HUDEP-2 (cell line): ENCODE measurements at regions not wholly inside any gene's neighbourhood (a gene's known extent, or its start where the extent isn't known, plus 50 kb on each side); places are given as distances from the start of the nearest gene placed in this dataset.
"Not testable (repeated sequence)": the region's sequence is repeated elsewhere in the genome, so short reads cannot be mapped to it uniquely, and the experiment has no call there.

ENCODE experiments used
- DNase-seq, 76 experiments: peaks; one replicate each; lab custom pipeline; 2025; ENCODE audit not compliant: unreplicated experiment in 76 of 76; lab: John Stamatoyannopoulos, UW

DNA sequence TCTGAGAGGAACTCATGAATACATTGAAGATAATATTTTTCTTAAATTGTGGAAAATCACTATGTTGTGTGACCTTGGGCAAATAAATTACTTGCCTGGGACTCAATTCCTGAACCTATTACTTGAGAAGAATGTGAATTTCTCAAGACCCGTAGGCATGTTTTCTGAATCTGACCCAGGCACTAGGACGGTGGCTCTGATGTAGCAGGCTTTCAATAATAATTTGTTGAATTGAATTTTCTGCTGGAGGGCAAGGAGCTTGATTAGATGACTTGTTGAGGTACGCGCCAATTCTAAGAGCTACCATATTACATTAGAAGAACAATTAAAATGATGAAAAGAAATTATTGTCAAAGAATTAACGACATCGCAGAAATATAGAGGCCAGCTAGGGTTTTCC, 150.2 kb upstream of the LRRC3B start:
- DNase-seq, result no peak

DNA sequence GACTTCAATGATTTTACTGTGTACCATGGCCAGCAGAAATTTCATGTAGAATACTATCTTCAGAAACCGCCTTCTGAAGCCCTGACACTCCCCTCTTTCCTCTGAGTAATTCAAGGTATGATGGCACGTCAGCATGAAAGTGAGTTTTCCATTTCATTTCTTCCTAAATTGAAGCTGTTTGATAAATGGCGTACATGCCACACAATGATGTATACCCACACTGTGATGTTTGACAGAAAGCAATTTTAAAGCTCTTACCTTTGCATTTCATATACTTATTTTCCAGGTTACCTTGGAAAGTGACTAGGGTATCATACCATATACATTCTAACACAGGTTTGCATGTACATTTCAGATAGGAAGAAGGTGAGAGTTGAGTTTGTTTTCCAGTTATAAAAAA, 147.9 kb upstream of the LRRC3B start:
- no peak for DNase-seq

DNA sequence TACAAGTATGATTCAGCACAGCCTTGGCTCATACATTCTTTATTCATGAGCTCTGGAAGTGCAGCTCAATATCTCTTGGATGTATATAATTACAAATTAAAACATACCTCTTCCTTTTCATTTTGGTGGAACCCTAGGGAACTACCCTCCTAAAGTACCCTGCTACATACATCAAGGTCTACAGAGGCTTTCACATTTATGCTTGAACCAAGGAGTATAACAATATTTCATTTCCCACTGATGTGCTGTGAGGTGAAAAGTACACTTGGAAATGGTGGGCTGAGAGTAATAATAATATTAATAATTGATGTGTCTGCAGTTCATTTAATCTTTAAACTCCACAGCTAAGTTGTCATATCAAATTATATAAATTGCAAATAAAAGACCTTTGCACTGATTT, 142.2 kb upstream of the LRRC3B start:
- no peak for DNase-seq

DNA sequence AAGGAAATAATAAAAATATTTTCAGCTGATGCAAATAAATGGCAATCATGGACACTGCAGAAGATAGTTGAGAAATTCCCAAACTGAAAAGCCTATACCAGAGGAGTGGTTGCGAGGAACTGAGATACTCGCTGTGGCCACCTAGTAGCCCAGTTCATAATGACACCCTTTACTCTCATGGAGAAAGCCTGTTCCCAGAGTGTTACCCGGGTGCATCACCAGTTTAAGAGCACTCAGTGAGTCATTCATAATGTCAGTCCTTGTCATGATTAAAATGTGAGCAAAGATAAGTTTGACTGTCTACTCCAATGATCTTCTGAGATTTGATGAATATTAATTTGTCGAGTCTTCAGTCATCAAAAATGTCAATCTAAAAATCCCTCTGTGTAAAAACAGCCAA, 138.4 kb upstream of the LRRC3B start:
- DNase-seq, result peak in 8 of 76 experiments; percentile 0 to 23 (median 9)

DNA sequence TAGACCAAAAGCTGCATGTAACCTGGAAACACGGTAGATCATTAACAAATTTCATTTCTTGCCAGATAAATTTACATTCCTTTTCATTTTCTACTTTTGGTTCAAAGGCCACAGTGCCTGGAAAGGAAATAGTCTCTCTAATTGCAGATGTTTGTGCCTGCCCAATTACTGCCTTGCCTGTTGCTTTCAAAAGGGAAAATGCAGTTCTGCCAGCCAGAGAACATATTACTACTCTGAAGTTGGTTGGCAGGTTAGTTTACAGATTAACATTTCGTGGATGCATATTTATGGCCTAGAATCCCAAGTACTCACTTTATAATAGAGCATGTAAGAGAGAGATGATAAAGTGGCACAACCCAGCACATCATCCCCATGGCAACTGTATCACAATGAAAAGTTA, 124.3 kb upstream of the LRRC3B start:
- no peak for DNase-seq

DNA sequence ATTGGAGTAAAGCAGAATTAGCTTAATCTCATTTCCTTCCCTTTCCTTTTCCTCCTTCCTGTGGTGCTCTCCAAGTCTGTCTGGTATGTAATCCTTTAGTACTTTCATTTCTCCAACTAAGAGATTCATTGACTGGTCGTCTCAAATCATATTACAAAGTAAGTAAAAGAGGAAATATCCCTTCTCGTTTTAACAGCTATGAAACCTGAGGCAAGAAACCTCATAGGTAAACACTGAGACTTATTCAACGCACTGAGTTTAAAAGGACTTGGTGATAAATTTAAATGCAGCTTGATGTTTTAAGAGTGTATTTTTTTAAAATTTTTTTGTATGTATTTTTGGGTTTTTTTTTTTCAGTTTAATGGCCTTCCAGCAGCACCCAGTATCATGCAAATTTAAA, 117.2 kb upstream of the LRRC3B start:
- no peak for DNase-seq

DNA sequence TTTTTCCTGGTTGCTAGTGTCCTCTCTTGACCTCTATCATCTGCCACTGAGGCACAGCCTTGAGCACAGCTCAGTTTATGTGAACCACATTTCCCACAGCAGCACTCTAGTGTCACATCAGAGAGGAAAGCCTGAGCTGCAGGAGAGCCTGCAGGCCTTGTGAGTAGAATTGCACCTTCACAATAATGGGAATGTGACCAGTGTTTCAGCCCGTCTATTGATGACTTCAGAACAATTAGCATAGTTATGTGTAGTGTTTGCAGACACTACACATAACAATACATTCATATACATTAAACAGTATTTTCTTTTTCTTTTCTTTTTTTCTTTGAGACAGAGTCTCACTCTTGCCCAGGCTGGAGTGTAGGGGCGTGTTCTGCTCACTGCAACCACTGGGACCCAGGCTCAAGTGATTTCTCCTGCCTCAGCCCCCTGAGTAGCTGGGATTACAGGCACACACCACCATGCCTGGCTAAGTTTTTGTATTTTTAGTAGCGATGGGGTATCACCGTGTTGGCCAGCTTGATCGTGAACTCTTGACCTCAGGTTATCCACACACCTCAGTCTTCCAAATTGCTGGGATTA, 108.0 kb upstream of the LRRC3B start:
- not testable (repeated sequence) for DNase-seq

DNA sequence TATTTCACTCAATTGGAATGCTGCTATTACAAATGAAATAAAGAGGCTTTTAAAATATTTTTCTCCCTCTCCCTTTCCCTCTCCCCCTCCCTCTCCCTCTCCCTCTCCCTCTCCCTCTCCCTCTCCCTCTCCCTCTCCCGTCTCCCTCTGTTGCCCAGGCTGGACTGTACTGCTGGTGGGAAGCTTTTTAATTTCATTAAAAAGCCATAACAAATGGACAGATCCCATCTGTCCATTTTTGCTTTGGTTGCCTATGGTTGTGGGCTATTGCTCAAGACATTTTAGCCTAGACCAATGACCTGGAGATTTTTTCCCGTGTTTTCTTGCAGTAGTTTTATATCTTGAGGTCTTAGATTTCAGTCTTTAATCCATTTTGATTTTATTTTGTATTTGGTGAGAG, 107.2 kb upstream of the LRRC3B start:
- DNase-seq, result no peak

DNA sequence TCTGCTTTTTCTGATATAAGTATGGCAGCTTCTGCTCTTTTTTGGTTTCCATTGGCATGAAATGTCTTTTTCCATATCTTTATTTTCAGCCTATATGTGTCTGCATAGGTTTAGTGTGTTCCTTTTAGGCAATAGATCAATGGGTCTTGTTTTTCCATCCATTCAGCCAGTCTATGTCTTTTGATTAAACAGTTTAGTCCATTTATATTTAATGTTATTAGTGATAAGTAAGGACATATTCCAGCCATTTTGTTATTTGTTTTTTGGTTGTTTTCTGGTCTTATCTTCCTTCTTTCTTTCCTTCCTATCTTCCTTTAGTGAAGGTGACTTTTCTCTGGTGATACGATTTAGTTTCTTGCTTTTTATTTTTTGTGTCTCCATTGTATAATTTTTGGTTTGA, 101.3 kb upstream of the LRRC3B start:
- no peak for DNase-seq

DNA sequence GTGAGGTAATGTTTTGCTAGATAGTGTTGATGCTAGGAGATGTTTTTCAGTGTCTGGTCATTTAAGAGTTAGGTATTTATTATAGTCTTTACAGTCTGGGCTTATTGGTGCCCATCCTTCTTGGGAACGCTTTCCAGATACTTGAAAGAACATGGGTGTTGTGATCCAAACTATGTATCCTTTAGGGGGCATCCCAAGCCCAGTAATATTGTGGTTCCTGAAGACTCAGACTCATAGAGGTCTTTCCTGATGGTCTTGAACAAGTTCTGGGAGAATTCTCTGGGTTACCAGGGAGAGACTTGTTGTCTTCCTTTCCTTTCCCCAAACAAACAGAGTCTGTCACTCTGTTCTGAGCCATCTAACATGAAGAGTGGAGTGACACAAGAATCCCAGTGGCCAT, 99.7 kb upstream of the LRRC3B start:
- no peak for DNase-seq

DNA sequence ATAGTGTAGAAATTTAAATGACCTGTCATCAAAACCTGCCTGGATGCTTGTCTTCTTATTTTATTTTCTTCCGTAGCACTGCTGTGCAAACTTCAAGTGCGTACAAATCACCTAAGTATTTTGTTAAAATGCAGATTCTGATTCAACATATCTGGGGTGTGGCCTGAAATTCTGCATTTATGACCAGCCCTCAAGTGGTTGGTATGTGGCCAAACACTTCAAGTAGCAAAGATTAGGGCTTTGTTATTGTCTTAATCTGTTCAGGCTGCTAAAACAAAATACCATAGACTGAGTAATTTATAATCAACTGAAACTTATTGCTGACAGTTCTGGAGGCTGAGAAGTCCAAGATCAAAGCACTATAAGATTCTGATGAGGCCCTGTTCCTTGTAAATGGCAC, 97.6 kb upstream of the LRRC3B start:
- DNase-seq, result no peak

DNA sequence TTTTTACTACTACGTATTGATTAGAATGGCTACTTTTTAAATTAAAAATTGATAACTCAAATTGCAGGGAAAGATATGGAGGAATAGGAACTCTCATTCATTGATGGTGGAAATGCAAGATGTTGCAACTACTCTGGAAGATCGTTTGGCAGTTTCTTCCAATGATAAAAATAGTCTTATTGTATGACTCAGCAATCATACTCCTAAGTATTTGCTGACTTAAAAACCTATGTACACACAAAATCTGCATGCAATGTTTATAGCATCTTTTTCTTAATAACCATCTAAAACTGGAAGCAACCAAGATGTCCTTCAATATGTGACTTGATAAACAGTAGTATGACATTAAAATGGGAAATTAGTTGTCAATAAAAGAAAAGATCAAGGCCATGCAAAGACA, 87.4 kb upstream of the LRRC3B start:
- no peak for DNase-seq

DNA sequence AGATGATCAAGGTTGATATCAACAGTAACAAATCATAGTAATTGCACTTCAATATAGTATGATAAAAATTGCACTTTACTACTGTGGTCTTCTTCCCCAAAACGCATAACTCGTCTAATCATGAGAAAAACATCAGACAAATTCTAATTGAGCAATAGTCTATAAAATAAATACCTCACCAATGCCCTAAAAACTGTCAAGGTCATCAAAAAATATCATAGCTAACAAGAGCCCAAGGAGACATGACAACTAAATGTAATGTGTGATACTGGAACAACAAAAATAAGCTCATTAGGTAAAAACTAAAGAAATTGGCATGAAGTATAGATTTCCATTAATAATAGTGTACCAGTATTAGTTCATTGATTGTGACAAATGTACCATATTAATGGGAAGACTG, 85.6 kb upstream of the LRRC3B start:
- DNase-seq, result no peak

DNA sequence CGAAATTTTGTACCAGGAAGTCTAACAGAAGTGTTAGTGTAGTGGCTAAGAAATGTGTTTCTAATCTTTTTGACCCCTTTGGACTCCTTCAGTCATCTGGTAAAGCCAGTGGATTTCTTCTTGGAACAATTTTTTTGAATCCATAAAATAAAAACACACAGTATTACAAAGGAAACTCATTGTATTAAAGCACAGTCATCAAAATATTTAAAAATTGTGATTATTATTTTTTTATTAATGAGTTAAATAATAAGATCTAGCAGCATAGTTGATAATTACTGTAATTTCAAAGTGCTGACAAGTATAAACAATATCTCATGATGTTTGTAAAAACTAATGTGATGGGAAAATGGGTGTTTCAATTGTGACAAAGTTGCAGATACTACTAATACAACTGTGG, 72.2 kb upstream of the LRRC3B start:
- no peak for DNase-seq

DNA sequence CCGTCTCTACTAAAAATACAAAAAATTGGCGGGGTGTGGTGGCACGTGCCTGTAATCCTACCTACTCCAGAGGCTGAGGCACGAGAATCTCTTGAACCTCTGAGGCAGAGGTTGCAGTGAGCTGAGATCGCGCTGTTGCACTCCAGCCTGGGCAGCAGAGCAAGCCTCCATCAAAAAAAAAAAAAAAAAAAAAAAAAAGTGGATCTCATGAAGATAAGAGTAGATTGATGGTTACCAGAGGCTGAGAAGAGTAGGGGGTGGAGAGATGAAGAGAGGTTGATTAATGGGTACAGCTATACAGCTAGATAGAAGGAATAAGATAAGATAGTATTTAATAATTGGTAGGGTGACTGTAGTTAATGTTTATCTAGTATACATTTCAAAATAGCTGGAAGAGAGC, 65.9 kb upstream of the LRRC3B start:
- no peak for DNase-seq

DNA sequence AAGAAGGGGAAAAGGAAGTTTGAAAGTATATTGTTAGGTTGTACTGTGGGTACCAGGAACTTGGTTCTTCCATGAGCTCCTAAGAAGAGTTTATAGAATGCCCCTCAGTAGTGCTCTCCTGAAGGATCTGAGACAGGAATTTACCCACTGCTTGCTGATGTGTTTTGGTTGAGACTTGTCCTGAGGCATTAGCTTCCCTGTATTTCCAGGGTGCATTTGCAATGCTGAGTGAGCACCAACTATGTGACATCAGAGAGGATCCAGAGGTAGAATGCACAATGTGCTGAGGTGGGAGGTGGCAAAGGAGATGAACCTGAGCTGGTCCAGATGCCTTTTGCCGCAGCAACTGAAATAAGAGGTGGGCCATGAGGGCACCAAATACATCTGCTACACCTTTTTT, 64.3 kb upstream of the LRRC3B start:
- no peak for DNase-seq

DNA sequence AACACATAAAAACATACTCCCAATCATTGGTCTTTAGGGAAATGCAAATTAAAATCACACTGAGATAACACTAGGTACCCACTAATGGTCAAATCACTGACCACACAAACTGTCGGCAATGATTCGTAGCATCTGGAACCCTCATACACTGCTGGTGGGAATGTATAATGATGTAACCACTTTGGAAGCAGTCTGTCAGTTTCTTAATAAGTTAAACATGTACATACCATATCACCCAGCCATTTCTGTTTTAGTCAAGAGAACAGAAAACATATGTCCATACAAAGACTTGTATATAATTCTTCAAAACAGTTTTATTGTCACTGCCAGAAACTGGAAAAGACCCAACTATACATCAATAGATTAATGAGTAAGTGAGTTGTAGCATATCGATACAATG, 63.3 kb upstream of the LRRC3B start:
- DNase-seq, result no peak

DNA sequence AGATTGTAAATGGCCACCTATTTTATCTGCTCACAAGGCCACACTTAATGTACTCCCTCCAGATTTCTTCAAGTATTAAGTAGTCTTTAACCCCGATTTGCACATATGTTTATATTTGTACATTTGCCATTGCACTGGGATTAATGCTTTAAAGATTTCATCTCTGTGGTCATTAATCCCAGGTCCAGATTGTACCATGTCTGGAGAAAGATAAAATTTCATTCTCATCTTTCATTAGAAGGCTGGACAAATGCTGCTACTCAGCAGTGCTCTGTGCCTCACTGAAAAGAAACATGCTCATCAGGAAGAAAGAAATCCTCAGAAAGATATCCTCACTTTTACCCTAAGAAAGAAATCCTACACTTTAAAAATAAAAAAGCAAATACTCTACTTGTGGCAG, 62.5 kb upstream of the LRRC3B start:
- no peak for DNase-seq

DNA sequence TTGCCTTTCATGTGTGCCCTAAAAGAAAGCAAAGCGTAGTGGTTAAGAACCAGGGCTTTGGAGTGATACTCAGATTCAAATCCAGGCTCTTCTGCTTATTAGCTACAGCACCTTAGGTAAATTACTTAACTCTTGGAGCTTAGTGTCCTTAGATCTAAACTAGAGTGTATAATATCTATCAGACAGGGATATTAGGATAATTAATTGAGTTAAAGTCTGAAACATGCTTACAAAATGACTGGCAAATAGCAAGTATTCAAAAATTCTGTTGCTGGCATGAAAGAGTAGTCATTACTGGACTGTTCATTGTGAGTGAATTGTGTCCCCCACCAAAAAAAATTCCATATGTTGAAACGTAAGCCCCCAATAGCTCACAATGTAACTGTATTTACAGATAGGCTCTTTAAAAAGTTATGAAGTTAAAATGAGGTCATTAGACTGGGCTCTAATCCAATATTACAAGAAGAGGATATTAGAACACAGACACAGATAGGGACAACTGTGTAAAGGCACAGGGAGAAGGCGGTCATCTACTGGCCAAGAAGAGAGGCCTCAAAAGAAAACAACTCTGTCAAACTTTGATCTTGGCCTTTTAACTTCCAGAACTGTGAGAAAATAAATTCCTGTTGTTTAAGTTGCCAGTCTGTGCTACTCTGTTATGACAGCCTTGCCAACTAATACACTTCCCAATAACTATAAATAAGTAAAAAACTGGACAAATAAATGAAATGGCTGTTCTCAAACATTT, 60.4 kb upstream of the LRRC3B start:
- no peak for DNase-seq
